HCT116 (cell line): ENCODE measurements at regions not wholly inside any gene's neighbourhood (a gene's known extent, or its start where the extent isn't known, plus 50 kb on each side); places are given as distances from the start of the nearest gene placed in this dataset.
"Not testable (repeated sequence)": the region's sequence is repeated elsewhere in the genome, so short reads cannot be mapped to it uniquely, and the experiment has no call there.

Source experiments
- ATAC-seq: fragments of 200-7000 bp; cut with Tn5 transposase; 2 replicates; pipeline ENCODE4 v1.9.1; 2020; ENCODE audit warnings: mild to moderate bottlenecking, moderate library complexity
- BruUV-seq: library from RNA; stranded (reverse); fragments of 400-500 nt; replicated peaks from 2 replicates; lab custom pipeline; 2021; lab: Mats Ljungman, UMichigan
- CTCF ChIA-PET: fragments of 300-600 bp; sonication (Branson Sonifier 250); formaldehyde crosslinking; loops from one replicate; lab custom pipeline; 2021; ENCODE audit warnings: antibody characterized with exemption; lab: Charles Lee
- POLR2A ChIA-PET: fragments of 300-600, 350-600 bp; sonication (Branson Sonifier 250); formaldehyde crosslinking; loops from one replicate; lab custom pipeline; 2021; ENCODE audit warnings: antibody characterized with exemption; lab: Charles Lee
- RAD21 ChIA-PET, 2 experiments: fragments of 300-600 bp; sonication (Branson Sonifier 250); formaldehyde crosslinking; loops; one replicate each; lab custom pipeline; 2023; ENCODE audit warnings: low total read pairs in 2 of 2; ENCODE audit not compliant: uncharacterized antibody in 2 of 2, unreplicated experiment in 2 of 2, low non-redundant PET in 1 of 2; lab: Charles Lee
- DNase-seq: peaks from one replicate; pipeline ENCODE4 v3.0.0-alpha.2; 2010; ENCODE audit warnings: low read depth, low spot score
- H2AFZ ChIP-seq: fragments of 200-600 bp; shearing (Covaris generic), sonication (generic); 2 replicates; pipeline ENCODE4 v1.6.1; 2017; ENCODE audit warnings: low read depth, mixed run types, mixed read lengths, antibody characterized with exemption, low read length; ENCODE audit not compliant: poor library complexity, severe bottlenecking
- H3K27ac ChIP-seq: 2 replicates; pipeline ENCODE4 v1.5.1; 2012; ENCODE audit warnings: low read depth, low read length
- H3K27me3 ChIP-seq: fragments of 200-600 bp; sonication (generic); 2 replicates; pipeline ENCODE4 v1.6.1; 2016; ENCODE audit warnings: mixed run types, low read length, mixed read lengths; ENCODE audit not compliant: insufficient read depth
- H3K36me3 ChIP-seq, 2 experiments: fragments of 200-500 bp in 1 of 2; fragments of 200-600 bp in 1 of 2; sonication (Bioruptor generic) in 1 of 2; sonication (generic) in 1 of 2; 2 replicates each; pipeline versions ENCODE4 v1.5.1 to v1.6.1; 2014 to 2016; ENCODE audit warnings: low read length in 2 of 2, inconsistent platforms in 1 of 2, mixed read lengths in 1 of 2, mixed run types in 1 of 2; ENCODE audit not compliant: insufficient read depth in 2 of 2, control insufficient read depth in 1 of 2
- H3K4me1 ChIP-seq, 2 experiments: fragments of 200-600 bp in 1 of 2; sonication (generic) in 1 of 2; 2 replicates each; pipeline versions ENCODE4 v1.5.1 to v1.6.1; 2012 to 2017; ENCODE audit warnings: low read length in 2 of 2, inconsistent platforms in 1 of 2, mild to moderate bottlenecking in 1 of 2, mixed read lengths in 1 of 2, mixed run types in 1 of 2, moderate library complexity in 1 of 2; ENCODE audit not compliant: insufficient read depth in 2 of 2, control insufficient read depth in 1 of 2
- H3K4me2 ChIP-seq: fragments of 200-600 bp; sonication (generic); 2 replicates; pipeline ENCODE4 v1.6.1; 2017; ENCODE audit warnings: mixed run types, low read length, mixed read lengths
- H3K4me3 ChIP-seq, 2 experiments: fragments of 200-600 bp in 1 of 2; sonication (generic) in 1 of 2; replicated peaks in 1 of 2; 2 replicates each; pipeline ENCODE4 v1.5.1; 2011 to 2016; ENCODE audit warnings: low read length in 2 of 2, control low read depth in 1 of 2, low read depth in 1 of 2, mild to moderate bottlenecking in 1 of 2, mixed read lengths in 1 of 2, mixed run types in 1 of 2
- H3K79me2 ChIP-seq: fragments of 200-600 bp; sonication (generic); 2 replicates; pipeline ENCODE4 v1.6.1; 2017; ENCODE audit warnings: mild to moderate bottlenecking, mixed run types, low read length, moderate library complexity, mixed read lengths; ENCODE audit not compliant: insufficient read depth
- H3K9ac ChIP-seq: fragments of 200-600 bp; sonication (generic); 2 replicates; pipeline ENCODE4 v1.6.1; 2016; ENCODE audit warnings: low read length, mixed read lengths
- H3K9me2 ChIP-seq: fragments of 200-600 bp; sonication (generic), shearing (Covaris generic); 2 replicates; pipeline ENCODE4 v1.6.1; 2017; ENCODE audit warnings: mixed run types, mild to moderate bottlenecking, moderate library complexity; ENCODE audit not compliant: insufficient read depth
- H3K9me3 ChIP-seq, 2 experiments: fragments of 200-500 bp in 1 of 2; fragments of 200-600 bp in 1 of 2; sonication (Bioruptor generic) in 1 of 2; sonication (generic) in 1 of 2; 2 replicates each; pipeline ENCODE4 v1.6.1; 2014 to 2017; ENCODE audit warnings: low read length in 2 of 2, mixed read lengths in 2 of 2, inconsistent platforms in 1 of 2, low read depth in 1 of 2, mild to moderate bottlenecking in 1 of 2, mixed run types in 1 of 2, moderate library complexity in 1 of 2; ENCODE audit not compliant: control insufficient read depth in 1 of 2, insufficient read depth in 1 of 2
- H4K20me1 ChIP-seq: fragments of 200-600 bp; sonication (generic), shearing (Covaris generic); 2 replicates; pipeline ENCODE4 v1.6.1; 2017; ENCODE audit warnings: mixed run types, mild to moderate bottlenecking, moderate library complexity; ENCODE audit not compliant: insufficient read depth
- intact Hi-C: fragments of 100-400 bp; cut with micrococcal nuclease; formaldehyde crosslinking; loops from 2 replicates; pipeline ENCODE4 v1.10.0; 2022

GRCh38 chr2:89947208-89947815, 1255.8 kb downstream of the RPIA start:
- H2AFZ ChIP-seq, ATAC-seq, H3K4me1 ChIP-seq, H3K27me3 ChIP-seq, H3K9ac ChIP-seq, POLR2A ChIA-PET, intact Hi-C loops, H3K27ac ChIP-seq, H3K4me2 ChIP-seq, RAD21 ChIA-PET, H4K20me1 ChIP-seq, H3K9me2 ChIP-seq, H3K79me2 ChIP-seq, H3K4me3 ChIP-seq, CTCF ChIA-PET, BruUV-seq, H3K36me3 ChIP-seq, DNase-seq, H3K9me3 ChIP-seq: not testable (repeated sequence)

GRCh38 chr2:89948102-89948501, 1256.6 kb downstream of the RPIA start:
- not testable (repeated sequence) for H3K27ac ChIP-seq

GRCh38 chr2:89950807-89951206, 1259.3 kb downstream of the RPIA start:
- RAD21 ChIA-PET, H3K9me2 ChIP-seq, H3K4me2 ChIP-seq, H3K4me1 ChIP-seq, DNase-seq, H3K79me2 ChIP-seq, H3K9ac ChIP-seq, POLR2A ChIA-PET, H4K20me1 ChIP-seq, H3K9me3 ChIP-seq, BruUV-seq, H2AFZ ChIP-seq, intact Hi-C loops, CTCF ChIA-PET, H3K36me3 ChIP-seq, H3K27me3 ChIP-seq, ATAC-seq, H3K4me3 ChIP-seq, H3K27ac ChIP-seq: not testable (repeated sequence)

More at GRCh38 chr2:89948102-89948501, 1256.6 kb downstream of the RPIA start:
- H3K9ac ChIP-seq, ATAC-seq, RAD21 ChIA-PET, H3K27me3 ChIP-seq, H3K9me3 ChIP-seq, H3K9me2 ChIP-seq, H3K4me1 ChIP-seq, POLR2A ChIA-PET, H3K4me3 ChIP-seq, H3K4me2 ChIP-seq, intact Hi-C loops, CTCF ChIA-PET, H2AFZ ChIP-seq, DNase-seq, BruUV-seq, H3K79me2 ChIP-seq, H4K20me1 ChIP-seq, H3K36me3 ChIP-seq: not testable (repeated sequence)

- H3K9me2 ChIP-seq, CTCF ChIA-PET, RAD21 ChIA-PET, H3K27me3 ChIP-seq, H3K79me2 ChIP-seq, H2AFZ ChIP-seq, H4K20me1 ChIP-seq, H3K9ac ChIP-seq, ATAC-seq, H3K4me2 ChIP-seq, DNase-seq, BruUV-seq, intact Hi-C loops, H3K4me1 ChIP-seq, H3K9me3 ChIP-seq, H3K27ac ChIP-seq, H3K36me3 ChIP-seq, POLR2A ChIA-PET, H3K4me3 ChIP-seq: not testable (repeated sequence)
Observed at GRCh38 chr2:89957236-89957635, 1265.8 kb downstream of the RPIA start.
